NCI-H82 treated with DMSO at 0.1 percent for 48 hours (cell line): ENCODE measurements at regions not wholly inside any gene's neighbourhood (a gene's known extent, or its start where the extent isn't known, plus 50 kb on each side); places are given as distances from the start of the nearest gene placed in this dataset.

Experiments
- DNase-seq: peaks from one replicate; lab custom pipeline; 2025; ENCODE audit not compliant: unreplicated experiment; lab: John Stamatoyannopoulos, UW

DNA sequence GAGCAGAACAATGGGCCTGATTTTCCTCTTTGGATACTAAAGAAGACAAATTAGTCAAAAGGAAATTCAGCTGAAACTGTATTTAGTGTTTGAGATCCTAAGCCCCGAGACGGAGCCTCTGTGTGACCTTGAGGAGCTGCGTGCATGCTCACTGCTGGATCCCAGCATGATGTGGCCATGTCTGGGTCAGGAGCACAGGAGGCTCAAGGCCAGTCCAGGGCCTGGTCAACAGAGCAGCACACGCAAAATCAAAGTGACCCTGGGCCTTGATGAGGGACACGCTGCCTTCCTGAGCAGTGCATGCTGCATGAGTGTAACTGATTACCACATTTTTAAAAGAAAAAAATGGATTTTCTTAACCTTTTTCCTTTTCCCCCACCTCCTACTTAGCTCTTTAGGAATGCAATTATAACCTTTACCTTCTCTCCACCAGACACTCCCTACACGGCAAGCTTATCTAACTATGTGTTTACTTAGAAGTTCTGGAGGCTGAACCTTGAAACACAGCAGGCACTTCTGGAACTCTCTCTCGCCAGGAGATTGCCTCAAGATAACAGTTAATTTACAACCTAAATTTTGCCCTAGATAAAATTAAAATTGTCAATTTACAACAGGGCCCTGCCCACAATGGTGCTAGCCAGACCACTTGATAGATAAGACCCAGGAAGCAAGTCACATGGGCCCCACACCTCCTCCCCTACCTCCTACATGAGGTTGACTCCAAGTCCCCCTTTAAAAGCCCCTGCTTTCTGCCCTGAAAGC lies 144.6 kb downstream of the LRIG2 start:
- no peak for DNase-seq

DNA sequence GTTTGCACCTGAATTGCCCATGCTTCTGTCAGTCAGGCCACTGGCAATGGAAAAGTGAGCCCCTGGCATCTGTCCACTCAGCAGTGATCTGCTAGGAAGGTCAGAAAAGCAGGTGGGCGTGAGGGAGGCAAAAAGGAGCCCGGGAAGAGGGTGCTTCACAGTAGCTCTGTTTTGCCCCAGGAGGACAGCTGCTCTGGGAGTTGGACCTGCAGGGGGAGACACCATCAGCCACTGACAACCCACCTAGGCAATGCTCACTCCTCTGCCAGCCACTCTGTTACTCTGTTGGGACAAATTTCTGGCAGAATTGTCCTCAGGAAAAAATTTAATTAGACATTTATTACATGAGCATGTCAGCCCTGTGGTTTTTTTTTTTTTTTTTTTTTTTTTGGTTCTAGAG lies 146.4 kb downstream of the LRIG2 start:
- no peak for DNase-seq

DNA sequence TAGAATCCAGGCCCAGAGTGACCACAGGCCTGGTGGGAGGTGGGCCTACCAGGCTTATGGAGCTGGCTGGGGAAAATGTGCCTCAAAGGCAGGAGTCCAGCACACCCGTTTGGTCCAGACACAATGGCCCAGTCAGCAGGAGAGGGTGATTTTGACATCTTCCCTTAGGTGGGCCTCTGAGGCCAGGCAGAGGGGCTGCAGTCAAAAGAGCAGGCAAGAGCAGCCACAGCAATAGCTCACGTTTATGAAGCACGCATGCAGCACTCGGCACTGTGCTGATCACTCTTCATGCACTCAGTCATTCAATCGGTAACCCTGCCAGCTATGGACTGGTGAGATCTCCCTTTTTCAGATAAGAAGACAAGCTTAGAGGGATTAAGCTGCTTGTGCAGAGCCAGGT lies 146.8 kb downstream of the LRIG2 start:
- no peak for DNase-seq

DNA sequence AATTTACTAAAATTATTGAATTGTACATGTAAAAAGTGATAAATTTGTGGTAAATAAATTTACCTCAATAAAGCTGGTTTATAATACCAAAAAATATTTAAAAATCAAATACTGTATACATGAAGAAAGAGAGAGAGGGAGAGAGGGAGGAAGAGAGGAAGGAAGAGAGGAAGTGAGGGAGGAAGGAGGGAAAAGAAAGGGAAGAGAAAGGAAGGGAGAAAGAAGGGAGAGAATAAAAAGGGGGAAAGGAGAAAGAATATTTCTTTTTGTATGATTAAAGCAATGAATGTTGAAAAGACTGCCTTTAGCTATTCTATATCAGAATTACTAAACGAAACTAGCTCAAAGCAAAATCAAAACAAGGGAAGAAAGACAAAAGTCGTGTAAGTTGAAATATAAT lies 150.0 kb downstream of the LRIG2 start:
- DNase-seq = no peak

DNA sequence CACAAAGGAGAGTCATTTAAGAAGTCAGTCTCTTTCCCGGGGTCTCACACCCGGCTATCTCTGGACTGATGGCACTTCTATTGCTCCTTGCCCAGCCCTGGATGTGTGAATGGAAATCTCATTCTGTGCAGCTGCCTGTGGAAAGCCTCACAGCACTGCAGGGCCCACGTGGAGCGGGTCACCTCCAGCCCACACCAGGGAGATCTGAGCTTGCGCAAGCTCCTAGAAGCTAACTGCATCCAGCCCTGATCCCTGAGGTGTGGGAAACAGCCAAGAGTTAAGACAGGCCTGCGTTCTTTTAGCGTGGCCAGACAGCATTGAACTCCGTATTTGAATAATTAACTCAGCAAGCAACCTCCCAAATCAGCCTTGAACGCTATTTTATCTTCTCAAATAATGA lies 150.5 kb downstream of the LRIG2 start:
- no peak for DNase-seq

DNA sequence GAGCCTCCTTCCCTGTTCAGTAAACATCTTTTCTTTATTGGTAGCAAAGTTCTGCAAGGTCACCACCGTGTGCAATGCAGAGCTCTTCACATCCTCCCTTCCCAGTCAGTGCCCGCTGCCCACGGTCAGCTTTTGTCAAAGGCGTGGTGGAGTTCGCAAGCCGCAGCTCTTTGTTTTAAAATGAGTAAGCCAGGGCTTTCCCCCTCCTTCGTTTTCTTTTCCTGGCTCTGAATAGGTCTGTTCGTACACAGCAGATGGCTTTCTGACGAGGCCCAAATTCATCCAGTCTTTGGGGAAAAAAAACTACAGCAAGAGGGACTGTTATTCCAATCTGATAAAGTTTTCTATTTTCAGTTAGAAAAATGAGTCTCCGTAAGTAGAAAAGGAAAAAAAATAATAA lies 153.2 kb downstream of the LRIG2 start:
- no peak for DNase-seq

DNA sequence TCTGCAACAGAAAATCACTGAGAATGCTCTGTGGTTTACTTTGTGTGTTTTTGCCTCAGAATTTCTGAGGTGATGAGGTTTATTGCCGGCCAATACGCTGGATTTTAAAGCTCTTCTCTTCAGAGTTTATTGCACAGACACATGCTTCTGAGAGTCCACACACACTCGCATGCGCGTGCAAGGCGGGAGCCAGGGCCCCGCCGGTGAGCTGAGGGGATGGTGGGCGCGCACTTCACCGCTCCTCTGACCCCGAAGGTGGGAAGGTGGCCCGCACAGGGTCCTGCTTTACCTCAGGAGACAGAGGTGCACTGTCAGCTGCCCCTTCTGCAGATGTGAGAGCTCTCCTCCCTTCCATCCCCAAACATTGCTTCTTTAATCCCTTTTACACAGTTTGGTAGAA lies 158.4 kb upstream of the MAGI3 start:
- DNase-seq = no peak

DNA sequence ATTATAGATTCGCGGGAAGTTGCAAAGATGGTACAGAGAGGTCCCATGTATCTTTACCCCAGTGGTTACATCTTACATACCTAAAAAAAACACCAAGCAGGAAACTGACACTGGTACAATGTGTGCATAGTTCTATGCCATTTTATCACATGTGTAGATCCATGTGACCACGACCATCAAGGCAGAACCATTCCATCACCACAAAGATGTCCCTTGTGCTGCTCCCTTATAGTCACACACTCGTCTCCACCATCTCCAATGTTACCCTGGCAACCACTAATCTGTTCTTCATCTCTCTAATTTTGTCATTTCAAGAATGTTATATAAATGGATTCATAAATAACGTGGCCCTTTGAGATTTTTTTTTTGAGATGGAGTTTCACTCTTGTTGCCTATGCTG lies 156.9 kb upstream of the MAGI3 start:
- DNase-seq = no peak

DNA sequence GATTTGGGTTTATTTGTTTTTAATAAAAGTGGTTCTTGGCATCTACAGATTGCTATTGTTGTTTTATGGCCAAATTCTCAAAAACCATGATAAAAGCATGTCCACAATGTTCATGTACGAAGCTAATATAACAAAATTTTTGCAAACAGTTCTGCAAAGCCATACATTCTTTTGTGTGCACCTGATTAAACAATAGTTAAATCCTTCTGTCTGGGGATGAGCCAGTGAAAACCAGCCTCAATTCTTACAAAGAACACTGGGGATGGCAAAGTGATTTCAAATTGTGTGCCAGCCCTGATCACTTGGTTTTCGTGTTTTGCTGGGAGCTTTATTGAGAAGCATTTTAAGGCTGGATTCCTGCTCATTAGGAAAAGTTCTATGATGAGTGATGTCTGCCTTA lies 149.1 kb upstream of the MAGI3 start:
- DNase-seq = no peak

DNA sequence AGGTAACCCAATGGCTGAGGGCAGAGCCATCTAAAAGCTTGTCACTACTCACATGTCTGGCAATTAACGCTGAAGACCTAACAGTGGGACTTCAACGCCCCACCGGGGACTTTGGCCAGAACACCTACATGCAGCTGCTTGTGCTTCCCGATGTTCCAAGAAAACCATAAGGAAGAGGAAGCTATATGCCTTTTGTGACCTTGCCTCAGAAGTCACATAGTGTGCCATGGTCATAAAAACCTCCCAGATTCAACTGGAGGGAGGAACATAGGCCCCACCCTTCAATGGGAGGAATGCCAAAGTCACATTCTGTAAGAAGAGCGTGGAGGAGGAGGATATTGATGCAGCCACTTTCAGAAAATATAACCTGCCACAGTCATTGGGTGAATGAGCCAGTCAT lies 147.8 kb upstream of the MAGI3 start:
- DNase-seq = no peak

DNA sequence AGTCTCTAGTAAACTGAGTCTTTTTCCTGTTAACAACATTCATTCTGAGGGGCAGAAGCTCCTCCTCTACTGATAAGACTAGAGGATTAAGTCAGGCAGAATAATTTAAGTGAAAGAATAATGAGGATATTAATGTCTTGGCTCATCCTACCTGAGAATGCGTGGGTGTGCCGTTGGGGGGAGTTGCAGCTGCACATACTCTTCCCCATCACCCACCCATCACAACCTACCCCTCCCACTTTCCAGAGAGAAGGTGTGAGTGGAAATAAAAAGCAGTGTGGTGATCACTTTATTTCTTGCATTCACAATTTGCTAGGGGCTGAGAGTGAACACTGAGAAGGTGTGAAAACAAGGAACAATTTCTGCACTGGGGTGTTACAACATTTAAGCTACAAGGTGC lies 146.8 kb upstream of the MAGI3 start:
- DNase-seq = no peak

DNA sequence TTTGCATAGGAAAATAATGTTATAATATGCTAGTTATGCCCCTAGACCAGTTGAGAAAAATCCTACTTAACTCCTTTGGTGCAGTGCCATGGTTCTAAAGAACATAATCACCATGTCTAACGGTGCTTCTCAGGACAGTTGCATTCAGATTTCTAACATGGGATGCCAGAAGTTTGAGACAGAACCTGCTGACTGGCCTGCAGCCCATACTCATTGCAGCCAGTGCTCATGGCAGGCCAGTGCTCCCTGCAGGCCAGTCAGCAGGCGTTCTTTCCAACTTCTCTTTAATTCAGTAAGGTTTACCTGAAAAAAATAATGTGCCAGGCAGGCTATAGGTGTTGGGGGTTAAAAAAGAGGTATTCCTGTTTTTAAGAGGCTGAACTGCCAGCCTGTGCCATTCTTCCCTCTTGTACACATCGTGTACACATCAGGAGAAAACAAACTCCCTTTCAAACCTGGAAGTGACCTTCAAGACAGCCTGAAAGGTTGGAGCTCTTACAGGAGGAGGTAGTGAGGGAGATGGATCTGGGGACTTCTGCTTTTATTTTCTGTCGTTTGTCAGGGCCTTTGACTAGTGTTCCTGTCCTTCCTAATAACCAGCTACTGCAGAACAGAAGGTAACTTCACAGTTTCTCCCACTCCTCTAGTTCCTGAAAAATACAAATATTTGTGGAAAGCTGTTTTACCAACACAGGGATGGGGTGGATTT lies 146.0 kb upstream of the MAGI3 start:
- DNase-seq = no peak

DNA sequence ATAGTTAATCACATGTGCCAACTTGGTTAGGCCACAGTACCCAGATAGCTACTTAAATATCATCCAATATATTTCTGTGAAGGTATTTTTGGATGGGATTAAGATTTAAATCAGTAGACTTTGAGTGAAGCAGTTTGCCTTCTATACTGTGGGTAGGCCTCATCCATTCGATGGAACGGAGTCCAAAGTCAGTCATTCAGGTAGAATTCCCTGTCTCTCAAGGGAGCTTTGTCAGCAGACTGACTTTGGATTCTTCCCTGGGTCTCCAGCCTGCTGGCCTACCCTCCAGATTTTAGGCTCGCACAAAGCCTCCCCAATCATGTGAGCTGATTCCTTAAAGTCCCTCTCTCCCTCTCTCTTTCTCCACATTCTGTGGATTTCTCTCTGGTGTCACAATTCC lies 145.1 kb upstream of the MAGI3 start:
- no peak for DNase-seq

DNA sequence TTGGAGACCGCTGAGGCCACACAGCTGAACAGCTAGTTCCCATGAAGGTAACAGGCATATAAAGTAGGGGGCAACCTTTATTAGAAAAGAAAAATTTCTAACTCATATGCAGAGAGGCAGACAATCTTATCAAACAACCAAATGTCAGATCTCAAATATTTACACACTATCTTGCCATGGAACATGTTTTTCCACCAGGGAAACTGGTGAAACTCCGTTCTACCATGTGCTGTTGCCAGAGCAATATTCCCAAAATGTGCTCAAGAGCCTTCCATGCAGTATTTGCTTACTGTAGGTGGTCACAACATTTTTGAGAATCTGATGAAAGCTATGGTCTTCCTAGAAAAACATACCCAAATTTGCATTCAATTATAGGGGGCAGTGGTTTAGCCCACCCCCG lies 143.4 kb upstream of the MAGI3 start:
- no peak for DNase-seq

DNA sequence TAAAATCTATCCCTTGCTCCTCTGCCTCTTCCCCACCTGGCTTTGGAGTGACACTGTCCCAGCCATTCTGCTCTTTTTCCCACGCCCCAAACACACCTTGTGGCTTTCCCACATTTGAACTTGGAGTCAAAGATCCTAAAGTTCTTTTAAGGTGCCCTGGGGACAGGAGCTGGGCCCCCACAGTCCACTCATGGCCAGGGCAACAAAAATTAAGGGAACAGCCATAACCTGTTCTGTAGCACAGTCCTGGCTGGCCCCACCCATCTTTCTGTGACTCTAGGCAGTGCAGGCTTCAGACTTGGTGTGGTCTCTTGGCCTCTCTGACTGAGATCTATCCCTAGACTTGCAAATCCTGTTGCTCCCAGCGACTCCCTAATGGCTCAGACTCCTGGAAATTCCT lies 143.0 kb upstream of the MAGI3 start:
- DNase-seq = no peak

DNA sequence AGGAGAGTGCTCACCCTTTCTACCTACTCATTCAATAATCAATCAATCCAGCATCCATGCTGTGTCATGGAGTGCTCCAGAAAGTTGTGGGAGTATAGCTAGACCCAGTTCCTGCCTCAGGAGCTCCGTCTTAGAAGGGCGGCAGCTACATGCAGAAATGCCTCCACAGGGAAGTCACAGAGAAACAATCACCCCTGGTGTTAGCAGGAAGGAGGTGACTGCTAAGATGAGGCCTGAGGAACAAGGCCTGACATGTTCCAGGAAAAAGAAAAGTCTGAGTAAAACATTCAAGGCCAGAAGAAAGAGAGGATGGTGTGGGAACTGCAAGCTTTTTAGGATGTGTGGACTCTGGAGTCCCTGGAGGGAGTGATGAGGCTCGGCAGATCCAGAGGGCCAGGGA lies 142.5 kb upstream of the MAGI3 start:
- DNase-seq = no peak

DNA sequence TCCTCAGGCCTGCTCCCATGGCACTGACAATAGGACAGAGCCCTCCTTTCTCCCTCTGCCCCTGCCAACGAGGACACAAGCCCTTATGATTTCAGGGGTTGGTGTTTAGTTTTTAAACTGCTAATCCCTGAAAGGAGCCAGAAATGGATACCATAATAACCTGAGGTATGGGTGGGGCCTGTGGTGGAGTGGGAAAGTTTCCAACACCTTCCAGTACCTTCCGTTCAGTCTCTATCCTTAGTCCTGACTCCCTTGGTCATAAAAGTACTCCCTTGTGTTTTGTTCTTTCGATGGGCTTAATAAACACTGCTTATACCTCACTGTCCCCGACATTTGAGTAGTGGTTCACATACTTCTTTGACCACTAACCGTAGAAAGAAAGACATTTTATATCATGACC lies 141.8 kb upstream of the MAGI3 start:
- no peak for DNase-seq

DNA sequence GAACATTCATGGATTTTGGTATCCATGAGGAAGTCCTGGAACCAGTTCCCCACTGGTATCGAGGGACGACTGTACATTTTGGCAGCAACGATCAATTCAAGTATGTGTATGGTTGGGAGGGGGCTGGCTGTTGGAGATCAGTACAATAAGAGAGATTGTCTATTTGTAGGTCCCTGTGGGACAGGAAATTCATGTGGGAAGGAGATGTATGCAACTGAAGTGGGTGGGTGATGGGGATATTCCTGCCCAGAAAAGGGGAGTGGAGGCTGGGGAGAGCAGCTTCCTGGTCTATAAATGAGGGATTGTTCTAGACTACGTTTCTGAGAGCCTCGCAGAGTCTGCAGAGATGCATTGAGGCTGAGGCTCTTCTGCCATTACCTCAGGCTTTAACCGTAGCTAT lies 140.2 kb upstream of the MAGI3 start:
- DNase-seq = no peak

DNA sequence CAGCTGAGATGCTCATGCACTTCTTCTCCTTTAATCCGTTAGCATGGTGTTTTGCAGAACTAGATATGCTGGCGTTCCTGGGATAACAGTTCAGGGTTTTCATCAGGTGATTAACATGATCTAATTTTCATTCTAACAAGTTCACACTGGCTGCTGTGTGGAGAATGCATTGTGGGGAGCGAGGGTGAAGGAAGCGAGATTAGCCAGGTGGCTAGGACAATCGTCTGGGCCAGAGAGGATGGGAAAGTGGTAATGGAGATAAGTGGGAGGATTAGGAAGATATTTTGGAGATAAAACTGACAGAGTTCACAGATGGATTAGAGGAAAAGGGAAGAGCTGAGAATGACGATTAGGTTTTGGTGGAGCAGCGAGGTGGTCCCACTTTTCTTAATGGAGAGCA lies 138.1 kb upstream of the MAGI3 start:
- DNase-seq = peak; percentile 99

DNA sequence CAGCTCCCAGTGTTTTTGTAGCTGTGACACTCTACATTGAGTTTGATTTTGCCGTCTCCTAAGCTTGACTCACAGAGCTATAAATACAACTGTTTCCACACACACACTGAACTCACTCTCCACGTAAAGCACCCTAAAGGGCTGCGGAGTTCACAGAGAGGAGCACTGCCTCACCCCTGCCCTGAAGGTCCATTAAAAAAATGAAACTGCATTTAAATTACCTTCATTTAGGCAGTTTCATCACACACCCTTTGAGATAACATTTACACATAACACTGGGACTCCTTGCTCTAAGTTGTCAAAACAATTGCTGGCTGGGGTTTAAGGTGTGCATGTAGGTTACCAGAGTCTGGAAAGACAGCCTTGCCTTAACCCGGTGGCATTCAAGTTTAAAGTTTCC lies 137.1 kb upstream of the MAGI3 start:
- no peak for DNase-seq

DNA sequence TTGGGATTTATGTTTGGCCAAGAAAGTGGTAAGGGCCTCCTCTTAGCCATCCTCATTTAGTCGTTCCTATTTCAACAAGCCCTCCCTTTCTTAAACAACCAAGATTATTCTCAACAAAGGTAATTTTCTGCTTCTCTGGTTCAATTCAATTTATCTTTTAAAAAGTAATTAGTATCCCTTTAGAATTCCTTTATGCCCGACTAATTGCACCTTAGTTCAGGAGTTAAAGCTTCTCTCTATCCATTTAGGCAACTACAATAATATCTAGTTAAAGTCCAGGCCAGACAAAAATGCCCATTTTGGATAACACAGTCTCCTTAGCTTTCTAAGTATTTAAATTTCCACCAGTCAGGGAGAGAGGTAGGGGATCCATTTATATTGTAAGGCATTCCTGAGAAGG lies 136.7 kb upstream of the MAGI3 start:
- DNase-seq = no peak

DNA sequence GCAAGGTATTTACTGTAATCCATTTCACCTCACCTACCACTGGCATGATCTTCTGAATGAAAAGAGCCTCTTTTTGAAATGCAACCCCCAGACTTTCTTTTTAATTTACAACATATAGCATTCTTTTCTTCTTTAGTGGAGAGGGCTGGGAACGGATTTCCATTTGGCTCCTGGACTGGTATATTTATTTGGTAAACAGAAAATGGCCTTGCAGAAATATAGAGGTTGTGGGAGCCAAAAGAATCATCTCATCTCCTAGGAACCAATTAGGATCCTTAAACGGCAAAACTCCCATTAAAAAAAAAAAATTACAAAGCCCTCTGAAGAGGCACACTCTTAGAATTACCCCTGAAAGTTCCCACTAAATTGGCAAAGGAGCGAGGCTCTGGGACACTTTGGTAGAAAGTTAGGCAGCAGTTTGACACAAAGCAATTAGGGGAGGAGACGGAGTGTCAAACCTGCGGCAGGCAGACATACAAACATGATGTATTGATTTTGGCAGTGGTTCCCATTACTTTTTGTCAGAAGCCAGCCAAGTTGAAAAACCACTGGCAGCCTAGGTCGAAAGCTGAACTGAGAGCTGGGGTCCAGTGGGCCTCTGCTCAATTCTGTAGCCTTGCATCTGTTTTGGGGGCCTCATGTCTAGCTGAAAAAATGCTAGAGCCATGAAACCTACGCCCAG lies 135.1 kb upstream of the MAGI3 start:
- DNase-seq = no peak
